Small intestine (tissue), 7 donors: ENCODE measurements at regions not wholly inside any gene's neighbourhood (a gene's known extent, or its start where the extent isn't known, plus 50 kb on each side); places are given as distances from the start of the nearest gene placed in this dataset.
A peak's percentile ranks its signal among the peaks of the same experiment; 100 is the strongest.

ENCODE experiments used
- DNase-seq, 2 donors: peaks; one replicate each; pipeline versions ENCODE4 v3.0.0 to v3.0.0-alpha.2; 2013
- FAIRE-seq: peaks from 2 replicates; lab custom pipeline; 2012; peaks lifted over from hg19 to GRCh38; lab: Jason Lieb, UNC
- H3K27ac ChIP-seq, 3 donors: one replicate each; pipeline ENCODE4 v1.5.1; 2013; ENCODE audit warnings: low read length in 2 of 3, mild to moderate bottlenecking in 2 of 3, control low read depth in 1 of 3, inconsistent platforms in 1 of 3, low read depth in 1 of 3, moderate library complexity in 1 of 3
- H3K27me3 ChIP-seq, 3 donors: one replicate each; pipeline ENCODE4 v1.6.1; 2013; ENCODE audit warnings: low read length in 3 of 3, inconsistent platforms in 1 of 3; ENCODE audit not compliant: control insufficient read depth in 3 of 3, insufficient read depth in 3 of 3
- H3K36me3 ChIP-seq, 3 donors: one replicate each; pipeline ENCODE4 v1.6.1; 2013; ENCODE audit warnings: low read length in 3 of 3, inconsistent platforms in 1 of 3, low read depth in 1 of 3, mild to moderate bottlenecking in 1 of 3, moderate library complexity in 1 of 3; ENCODE audit not compliant: control insufficient read depth in 3 of 3, insufficient read depth in 2 of 3
- H3K4me1 ChIP-seq, 3 donors: one replicate each; pipeline ENCODE4 v1.6.1; 2013; ENCODE audit warnings: low read length in 2 of 3, inconsistent platforms in 1 of 3, low read depth in 1 of 3, mild to moderate bottlenecking in 1 of 3, moderate library complexity in 1 of 3; ENCODE audit not compliant: control insufficient read depth in 3 of 3, insufficient read depth in 2 of 3
- H3K4me3 ChIP-seq, 3 donors: one replicate each; pipeline ENCODE4 v1.5.1; 2013; ENCODE audit warnings: low read length in 3 of 3, control low read depth in 1 of 3, inconsistent platforms in 1 of 3, low read depth in 1 of 3, mild to moderate bottlenecking in 1 of 3, moderate library complexity in 1 of 3
- H3K9me3 ChIP-seq, 2 donors: one replicate each; pipeline ENCODE4 v1.6.1; 2013; ENCODE audit warnings: low read depth in 1 of 2, low read length in 1 of 2; ENCODE audit not compliant: control insufficient read depth in 2 of 2, insufficient read depth in 1 of 2
- WGBS, 3 donors: extraction: QIAGEN DNeasy Blood & Tissue Kit; methylation state at CpG; one replicate each; pipeline ENCODE4 v1.1.7; 2013; 5-methylcytosine and 5-hydroxymethylcytosine counted together
- donor health status: healthy with polysubstance abuse.
- donor health status: control.
- donor health status: control.
- donor health status: Bipolar disorder and iron deficiency.
- donor health status: healthy.

GRCh38 chr12:68086019-68086603 lies 73.4 kb downstream of the IFNG start:
- Histone ChIP-seq H3K27me3 (no peaks in the 10 kb centered on the region), H3K27ac (no peak overlapping the region), H3K9me3 (peaks cover 0 to 14% of the 10 kb centered on the region in 2 donors), H3K4me1 (no peaks in the 10 kb centered on the region), H3K36me3 (no peaks in the 10 kb centered on the region), H3K4me3 (no peak overlapping the region)
- 65 to 75% (median 66%) methylated on average over 3 of the region's 3 CpGs for WGBS, 3 donors
- FAIRE-seq (no peak), DNase-seq (no peak)

- FAIRE-seq, result no peak
- no peak for DNase-seq
- Histone ChIP-seq H3K36me3 (no peaks in the 10 kb centered on the region), H3K27ac (no peak overlapping the region), H3K9me3 (peaks cover 0 to 14% of the 10 kb centered on the region in 2 donors), H3K27me3 (no peaks in the 10 kb centered on the region), H3K4me3 (no peak overlapping the region), H3K4me1 (peaks cover 0 to 11% (median 0%) of the 10 kb centered on the region in 3 donors)
- WGBS, 3 donors, result 89 to 92% (median 90%) methylated on average over 2 of the region's 2 CpGs
Observed at GRCh38 chr12:68081561-68081960, 78.0 kb downstream of the IFNG start.

- H3K4me3 ChIP-seq, result no peak overlapping the region
- FAIRE-seq (no peak), DNase-seq (peak in 1 of 2 donors; percentile 31)
- no peak overlapping the region for H3K27ac ChIP-seq
- no peaks in the 10 kb centered on the region for H3K27me3 ChIP-seq
- no peaks in the 10 kb centered on the region for H3K36me3 ChIP-seq
- WGBS, 3 donors, result 17 to 41% (median 36%) methylated on average over 1 of the region's 1 CpG
- H3K9me3 ChIP-seq, result peaks cover 0 to 14% of the 10 kb centered on the region in 2 donors
- peaks cover 0 to 11% (median 0%) of the 10 kb centered on the region in 3 donors for H3K4me1 ChIP-seq
Observed at GRCh38 chr12:68080577-68080976, 79.0 kb downstream of the IFNG start.

GRCh38 chr12:68078737-68079136 lies 80.8 kb downstream of the IFNG start:
- WGBS, 3 donors, result 81 to 84% (median 82%) methylated on average over 4 of the region's 4 CpGs
- peaks cover 0 to 23% (median 0%) of the 10 kb centered on the region in 3 donors for H3K4me1 ChIP-seq
- H3K9me3 ChIP-seq, result peaks cover 0 to 11% of the 10 kb centered on the region in 2 donors
- no peak for FAIRE-seq
- no peak overlapping the region for H3K27ac ChIP-seq
- no peaks in the 10 kb centered on the region for H3K27me3 ChIP-seq
- no peak overlapping the region for H3K4me3 ChIP-seq
- DNase-seq, result no peak
- no peaks in the 10 kb centered on the region for H3K36me3 ChIP-seq

GRCh38 chr12:68075416-68075815 lies 84.1 kb downstream of the IFNG start:
- H3K9me3 ChIP-seq, result no peaks in the 10 kb centered on the region
- no peaks in the 10 kb centered on the region for H3K36me3 ChIP-seq
- FAIRE-seq (no peak), DNase-seq (peak in 1 of 2 donors; percentile 41)
- 52 to 69% (median 52%) methylated on average over 4 of the region's 4 CpGs for WGBS, 3 donors
- no peak overlapping the region for H3K27ac ChIP-seq
- no peak overlapping the region for H3K4me3 ChIP-seq
- H3K27me3 ChIP-seq, result no peaks in the 10 kb centered on the region
- peaks cover 0 to 17% (median 0%) of the 10 kb centered on the region in 3 donors for H3K4me1 ChIP-seq

GRCh38 chr12:68074306-68075027 lies 85.1 kb downstream of the IFNG start:
- FAIRE-seq (no peak), DNase-seq (peak in 1 of 2 donors; percentile 46)
- Histone ChIP-seq H3K9me3 (peaks cover 0 to under 1% of the 10 kb centered on the region in 2 donors), H3K4me1 (peaks cover 0 to 13% (median 0%) of the 10 kb centered on the region in 3 donors), H3K27me3 (no peaks in the 10 kb centered on the region), H3K27ac (no peak overlapping the region), H3K4me3 (no peak overlapping the region), H3K36me3 (no peaks in the 10 kb centered on the region)
- WGBS, 3 donors, result 33 to 65% (median 35%) methylated on average over 4 of the region's 4 CpGs

GRCh38 chr12:68070957-68071356 lies 81.7 kb downstream of the IFNG-AS1 start:
- DNase-seq (no peak), FAIRE-seq (no peak)
- Histone ChIP-seq H3K27ac (no peak overlapping the region), H3K9me3 (peaks cover 0 to 19% of the 10 kb centered on the region in 2 donors), H3K27me3 (no peaks in the 10 kb centered on the region), H3K4me1 (peaks cover 0 to 13% (median 0%) of the 10 kb centered on the region in 3 donors), H3K4me3 (no peak overlapping the region), H3K36me3 (no peaks in the 10 kb centered on the region)
- 59 to 77% (median 66%) methylated on average over 2 of the region's 2 CpGs for WGBS, 3 donors
